Left ventricle myocardium inferior (tissue), 1 donor: ENCODE measurements at regions not wholly inside any gene's neighbourhood (a gene's known extent, or its start where the extent isn't known, plus 50 kb on each side); places are given as distances from the start of the nearest gene placed in this dataset.

Experiments
- DNase-seq: peaks from one replicate; pipeline ENCODE4 v3.0.0-alpha.2; 2020
- H3K27ac ChIP-seq: fragments of 200-600 bp; replicated peaks from 2 replicates; pipeline ENCODE4 v1.8.0; 2021
- H3K27me3 ChIP-seq: fragments of 200-600 bp; 2 replicates; pipeline ENCODE4 v1.8.0; 2021; ENCODE audit warnings: low read depth
- H3K36me3 ChIP-seq: fragments of 200-600 bp; 2 replicates; pipeline ENCODE4 v1.8.0; 2021
- H3K4me1 ChIP-seq: fragments of 200-600 bp; 2 replicates; pipeline ENCODE4 v1.8.0; 2021
- H3K4me3 ChIP-seq: fragments of 200-600 bp; 2 replicates; pipeline ENCODE4 v1.8.0; 2021; ENCODE audit warnings: mild to moderate bottlenecking, moderate library complexity
- H3K9me3 ChIP-seq: fragments of 200-600 bp; replicated peaks from 2 replicates; pipeline ENCODE4 v1.8.0; 2021
- CTCF ChIP-seq: fragments of 200-600 bp; IDR thresholded peaks from 2 replicates; pipeline ENCODE4 v1.8.0; 2021; ENCODE audit warnings: antibody characterized with exemption, mild to moderate bottlenecking, borderline replicate concordance
- intact Hi-C: fragments of 100-400 bp; cut with micrococcal nuclease; formaldehyde crosslinking; loops from one replicate; pipeline ENCODE4 v1.11.0; 2022
- donor health status: DM: no; HTN: yes; CAD: no; lungs with severe emphysema.

- no peak overlapping the region for H3K4me3 ChIP-seq
- peaks cover 64% of the 10 kb centered on the region for H3K27me3 ChIP-seq
- no peak overlapping the region for H3K27ac ChIP-seq
- intact Hi-C loops: no loop called here
- no peak for TF ChIP-seq CTCF
- no peaks in the 10 kb centered on the region for H3K36me3 ChIP-seq
- DNase-seq: no peak
- H3K4me1 ChIP-seq: no peaks in the 10 kb centered on the region
- H3K9me3 ChIP-seq: no peaks in the 10 kb centered on the region
These were observed 571.3 kb downstream of the GLRX3 start for GRCh38 chr10:130707389-130707979.

- H3K4me3 ChIP-seq: no peak overlapping the region
- H3K27ac ChIP-seq: no peak overlapping the region
- no peaks in the 10 kb centered on the region for H3K4me1 ChIP-seq
- TF ChIP-seq CTCF: no peak
- H3K27me3 ChIP-seq: peaks cover 64% of the 10 kb centered on the region
- H3K9me3 ChIP-seq: no peaks in the 10 kb centered on the region
- no peak for DNase-seq
- intact Hi-C loops: no loop called here
- no peaks in the 10 kb centered on the region for H3K36me3 ChIP-seq
These were observed 572.4 kb downstream of the GLRX3 start for GRCh38 chr10:130708465-130709070.

GRCh38 chr10:130709415-130709814 is 573.2 kb downstream of the GLRX3 start:
- H3K4me1 ChIP-seq: no peaks in the 10 kb centered on the region
- H3K27ac ChIP-seq: no peak overlapping the region
- no peaks in the 10 kb centered on the region for H3K36me3 ChIP-seq
- H3K4me3 ChIP-seq: no peak overlapping the region
- intact Hi-C loops: no loop called here
- no peak for DNase-seq
- no peaks in the 10 kb centered on the region for H3K9me3 ChIP-seq
- H3K27me3 ChIP-seq: peaks cover 64% of the 10 kb centered on the region
- TF ChIP-seq CTCF: no peak

DNA sequence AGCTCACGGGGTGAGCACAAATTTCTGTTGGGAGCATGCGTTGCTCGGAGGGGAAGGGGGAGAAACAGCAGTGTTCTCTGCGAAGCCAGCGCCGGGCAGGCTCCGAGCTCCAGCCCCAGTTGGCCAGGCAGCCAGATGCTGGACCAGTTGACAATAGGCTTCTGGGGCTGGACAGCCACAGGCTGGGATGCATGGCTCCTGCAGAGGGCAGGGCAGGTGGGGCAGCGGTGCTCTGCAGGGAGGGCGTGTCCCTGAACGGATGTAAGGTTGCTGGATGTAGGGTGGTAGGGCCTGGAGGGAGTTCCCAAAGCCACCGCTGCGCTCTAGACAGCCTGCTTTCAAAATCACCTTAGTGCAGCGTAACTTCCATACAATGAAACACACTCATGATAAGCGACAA is 574.9 kb downstream of the GLRX3 start:
- Histone ChIP-seq H3K4me1 (no peaks in the 10 kb centered on the region), H3K9me3 (no peaks in the 10 kb centered on the region), H3K36me3 (no peaks in the 10 kb centered on the region), H3K27me3 (peaks cover 64% of the 10 kb centered on the region), H3K27ac (no peak overlapping the region), H3K4me3 (no peak overlapping the region)
- intact Hi-C loops: no loop called here
- TF ChIP-seq CTCF: no peak
- DNase-seq: no peak

GRCh38 chr10:130713135-130713534 is 576.9 kb downstream of the GLRX3 start:
- no peaks in the 10 kb centered on the region for H3K9me3 ChIP-seq
- no peak overlapping the region for H3K4me3 ChIP-seq
- no peaks in the 10 kb centered on the region for H3K4me1 ChIP-seq
- TF ChIP-seq CTCF: no peak
- peaks cover 79% of the 10 kb centered on the region for H3K27me3 ChIP-seq
- no peak for DNase-seq
- H3K27ac ChIP-seq: no peak overlapping the region
- no peaks in the 10 kb centered on the region for H3K36me3 ChIP-seq
- intact Hi-C loops: no loop called here
